Kidney epithelial cell (primary cell): ENCODE measurements at regions not wholly inside any gene's neighbourhood (a gene's known extent, or its start where the extent isn't known, plus 50 kb on each side); places are given as distances from the start of the nearest gene placed in this dataset.

Experiments
- DNase-seq: peaks from one replicate; pipeline ENCODE4 v3.0.0-alpha.2; 2010; ENCODE audit warnings: low read depth
- H3K27me3 ChIP-seq: 2 replicates; pipeline ENCODE4 v1.6.0; 2011; ENCODE audit warnings: low read length; ENCODE audit not compliant: control insufficient read depth, insufficient read depth
- H3K36me3 ChIP-seq: 2 replicates; pipeline ENCODE4 v1.5.1; 2011; ENCODE audit warnings: low read length; ENCODE audit not compliant: control insufficient read depth, insufficient read depth
- H3K4me3 ChIP-seq: 2 replicates; pipeline ENCODE4 v1.5.1; 2011; ENCODE audit warnings: low read depth, mild to moderate bottlenecking, control low read depth, low read length
- CTCF ChIP-seq: IDR thresholded peaks from 2 replicates; pipeline ENCODE4 v1.5.1; 2011; ENCODE audit warnings: mild to moderate bottlenecking, moderate library complexity, low read length, control low read depth, inconsistent platforms; ENCODE audit not compliant: insufficient read depth, poor library complexity, severe bottlenecking

GRCh38 chr3:64385277-64385676 is 160.0 kb upstream of the PRICKLE2 start:
- no peak overlapping the region for H3K4me3 ChIP-seq
- no peak for TF ChIP-seq CTCF
- no peaks in the 10 kb centered on the region for H3K36me3 ChIP-seq
- no peak for DNase-seq
- no peaks in the 10 kb centered on the region for H3K27me3 ChIP-seq

- Histone ChIP-seq H3K36me3 (no peaks in the 10 kb centered on the region), H3K4me3 (no peak overlapping the region), H3K27me3 (no peaks in the 10 kb centered on the region)
- DNase-seq, result no peak
- no peak for TF ChIP-seq CTCF
These were observed 159.3 kb upstream of the PRICKLE2 start for GRCh38 chr3:64384561-64384960.

- no peak for TF ChIP-seq CTCF
- DNase-seq, result no peak
- Histone ChIP-seq H3K4me3 (no peak overlapping the region), H3K27me3 (no peaks in the 10 kb centered on the region), H3K36me3 (no peaks in the 10 kb centered on the region)
These were observed 156.9 kb upstream of the PRICKLE2 start for GRCh38 chr3:64382153-64382552.

- H3K27me3 ChIP-seq, result no peaks in the 10 kb centered on the region
- DNase-seq, result no peak
- no peak for TF ChIP-seq CTCF
- no peak overlapping the region for H3K4me3 ChIP-seq
- no peaks in the 10 kb centered on the region for H3K36me3 ChIP-seq
These were observed 156.1 kb upstream of the PRICKLE2 start for GRCh38 chr3:64381367-64381766.

- no peaks in the 10 kb centered on the region for H3K36me3 ChIP-seq
- no peaks in the 10 kb centered on the region for H3K27me3 ChIP-seq
- no peak for TF ChIP-seq CTCF
- DNase-seq, result no peak
- H3K4me3 ChIP-seq, result no peak overlapping the region
These were observed 155.3 kb upstream of the PRICKLE2 start for GRCh38 chr3:64380546-64380945.

- H3K36me3 ChIP-seq, result no peaks in the 10 kb centered on the region
- no peak for TF ChIP-seq CTCF
- no peak for DNase-seq
- H3K27me3 ChIP-seq, result no peaks in the 10 kb centered on the region
- no peak overlapping the region for H3K4me3 ChIP-seq
These were observed 154.0 kb upstream of the PRICKLE2 start for GRCh38 chr3:64379221-64379620.
